ENCODE measurements at regions not wholly inside any gene's neighbourhood (a gene's known extent, or its start where the extent isn't known, plus 50 kb on each side); places are given as distances from the start of the nearest gene placed in this dataset.
"Not testable (repeated sequence)": the region's sequence is repeated elsewhere in the genome, so short reads cannot be mapped to it uniquely, and the experiment has no call there.

DNA sequence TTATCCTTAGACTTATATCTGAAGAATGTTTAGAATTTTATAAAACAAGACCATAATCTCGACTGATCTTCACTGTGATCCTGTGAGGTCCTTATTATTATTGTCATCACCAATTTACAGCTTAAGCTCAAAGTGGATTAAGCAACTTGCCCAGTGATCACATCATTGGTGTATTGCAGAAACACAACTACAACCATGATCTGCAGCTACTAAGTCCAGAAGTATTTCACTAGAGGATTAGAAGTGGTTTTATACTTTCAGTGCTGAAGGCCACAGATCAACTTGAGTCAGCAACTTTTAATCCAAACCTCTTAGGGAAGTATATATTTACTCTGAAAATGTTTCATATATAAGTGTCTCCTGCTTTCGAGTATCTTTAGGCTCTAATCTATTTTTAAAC is 624.3 kb upstream of the SOX9 start:
- DNase-seq: no peak
- WGBS: 78% methylated on average over 2 of the region's 2 CpGs
- Histone ChIP-seq H3K4me1 (ENCODE audit: control insufficient read depth, insufficient read depth, low read length) (no peaks in the 10 kb centered on the region), H3K27me3 (ENCODE audit: control insufficient read depth, insufficient read depth) (no peaks in the 10 kb centered on the region), H3K9me3 (ENCODE audit: control insufficient read depth, low read length) (no peaks in the 10 kb centered on the region), H3K27ac (ENCODE audit: low read length) (no peak overlapping the region), H3K4me3 (ENCODE audit: low read length) (no peak overlapping the region)
- ATAC-seq: no peak
- intact Hi-C loops (cut with DNase I): no loop called here

DNA sequence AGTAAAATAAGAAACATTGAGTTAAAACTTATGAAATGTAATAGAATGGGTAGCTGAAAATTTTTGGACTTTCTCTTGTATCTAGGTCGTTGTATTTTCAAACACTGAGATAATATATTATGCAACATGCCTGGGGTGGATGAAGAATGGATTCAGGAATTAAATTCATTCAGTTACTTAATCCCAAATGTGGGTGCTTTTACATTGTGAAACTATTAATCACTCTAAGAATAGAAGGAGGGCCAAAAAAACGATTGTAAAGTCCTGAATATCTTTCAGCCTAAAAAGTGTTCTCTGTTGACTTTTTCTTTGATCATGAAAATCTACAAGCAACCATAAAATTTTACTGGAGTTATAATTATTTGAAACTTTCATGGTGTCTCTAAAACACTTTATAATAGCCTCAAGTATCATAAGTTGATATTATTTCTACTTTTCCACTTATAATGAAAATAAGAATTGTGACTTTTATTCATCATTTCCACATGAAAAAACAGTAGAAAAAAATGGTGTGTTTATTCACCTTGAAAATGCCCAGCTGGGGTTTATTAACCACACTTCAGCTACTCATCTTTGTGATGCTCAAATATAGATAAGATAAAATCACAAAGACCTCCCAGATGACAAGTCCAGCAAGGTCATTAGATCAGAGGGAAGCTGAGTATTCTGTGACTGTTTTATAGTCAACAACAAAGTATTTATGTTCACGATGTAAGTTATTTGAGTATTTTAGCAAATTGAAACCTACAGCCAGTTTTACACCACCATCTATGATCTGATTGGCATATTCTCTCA is 619.9 kb upstream of the SOX9 start:
- H3K27ac ChIP-seq (ENCODE audit: low read length): no peak overlapping the region
- no peaks in the 10 kb centered on the region for H3K9me3 ChIP-seq (ENCODE audit: control insufficient read depth, low read length)
- intact Hi-C loops (cut with DNase I): no loop called here
- ATAC-seq (no peak), DNase-seq (no peak)
- no peaks in the 10 kb centered on the region for H3K27me3 ChIP-seq (ENCODE audit: control insufficient read depth, insufficient read depth)
- H3K4me3 ChIP-seq (ENCODE audit: low read length): no peak overlapping the region
- 43% methylated on average over 3 of the region's 3 CpGs for WGBS
- H3K4me1 ChIP-seq (ENCODE audit: control insufficient read depth, insufficient read depth, low read length): no peaks in the 10 kb centered on the region

DNA sequence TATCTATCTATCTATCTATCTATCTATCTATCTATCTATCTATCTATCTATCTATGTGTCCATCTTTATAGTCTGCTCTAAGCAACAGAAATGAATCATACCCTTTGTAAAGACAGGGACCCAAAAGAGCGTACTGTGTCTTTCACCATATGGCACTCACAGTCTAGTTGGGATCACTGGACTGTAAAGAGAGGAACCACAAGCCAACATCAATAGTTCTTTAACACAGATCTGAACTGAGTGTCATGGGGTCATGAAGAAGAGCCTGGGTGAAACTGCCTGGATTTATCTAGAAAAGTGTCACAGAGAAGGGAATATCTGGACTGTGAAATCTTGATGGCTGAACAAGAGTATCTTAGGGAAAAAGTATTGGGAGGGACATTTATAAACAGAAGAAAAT is 619.1 kb upstream of the SOX9 start:
- Histone ChIP-seq H3K27me3 (ENCODE audit: control insufficient read depth, insufficient read depth) (no peaks in the 10 kb centered on the region), H3K4me1 (ENCODE audit: control insufficient read depth, insufficient read depth, low read length) (no peaks in the 10 kb centered on the region), H3K9me3 (ENCODE audit: control insufficient read depth, low read length) (no peaks in the 10 kb centered on the region), H3K27ac (ENCODE audit: low read length) (no peak overlapping the region), H3K4me3 (ENCODE audit: low read length) (no peak overlapping the region)
- intact Hi-C loops (cut with DNase I): no loop called here
- no peak for ATAC-seq
- no peak for DNase-seq
- WGBS: 94% methylated on average over 1 of the region's 1 CpG

DNA sequence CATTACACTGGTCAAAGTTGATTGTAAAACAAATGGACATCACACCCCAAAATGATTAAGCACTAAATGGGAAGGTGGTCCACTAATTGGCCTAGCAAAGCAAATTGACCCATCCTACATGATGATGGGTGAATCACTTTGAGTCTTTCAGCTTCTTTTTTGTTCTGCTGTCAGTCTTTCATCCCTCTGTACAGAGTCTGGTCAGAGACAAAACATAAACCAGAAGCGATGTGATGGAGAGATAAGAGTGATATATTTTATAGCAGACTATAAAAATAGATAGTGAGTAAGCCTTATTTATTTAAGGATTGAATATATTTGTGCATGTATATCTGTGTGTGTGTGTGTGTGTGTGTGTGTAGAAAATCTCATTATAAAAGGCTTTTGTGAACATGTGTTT is 618.4 kb upstream of the SOX9 start:
- intact Hi-C loops (cut with DNase I): no loop called here
- 88% methylated on average over 1 of the region's 1 CpG for WGBS

DNA sequence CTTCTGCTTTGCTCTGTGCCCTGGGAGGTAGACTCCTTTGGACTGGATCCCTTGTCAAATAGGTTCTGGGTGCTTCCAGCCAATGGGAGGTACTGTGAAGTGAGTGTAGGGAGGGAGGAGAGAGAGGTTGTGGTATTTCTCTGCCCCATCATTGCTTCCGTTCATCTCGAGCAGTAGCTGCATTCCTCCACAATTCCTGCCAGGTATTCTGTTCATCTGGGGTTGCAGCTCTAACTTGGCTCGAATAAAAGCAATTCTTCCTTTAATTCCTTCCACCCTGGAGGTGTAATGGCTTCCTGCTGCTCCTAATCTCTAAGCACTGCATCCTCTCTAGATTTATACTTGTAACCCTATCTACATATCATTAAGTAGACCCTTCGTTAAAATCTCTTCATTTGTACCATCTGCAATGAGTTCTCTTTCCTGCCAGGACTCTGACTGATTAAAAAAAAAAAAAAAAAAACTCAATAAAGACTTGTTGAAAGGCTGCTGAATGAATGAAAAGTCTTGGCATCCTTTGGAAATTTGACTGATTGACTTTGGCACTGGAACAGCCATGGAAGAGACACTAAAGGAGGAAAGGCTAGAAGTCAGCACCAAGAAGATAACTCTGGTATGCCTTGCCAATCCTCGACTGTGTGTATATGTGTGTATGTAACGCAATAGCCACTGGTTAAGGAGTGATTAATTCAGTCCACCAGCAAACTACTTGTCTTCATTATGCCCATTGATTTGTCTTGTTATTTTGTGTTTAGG is 616.9 kb upstream of the SOX9 start:
- Histone ChIP-seq H3K9me3 (ENCODE audit: control insufficient read depth, low read length) (no peaks in the 10 kb centered on the region), H3K4me3 (ENCODE audit: low read length) (no peak overlapping the region), H3K27me3 (ENCODE audit: control insufficient read depth, insufficient read depth) (no peaks in the 10 kb centered on the region), H3K4me1 (ENCODE audit: control insufficient read depth, insufficient read depth, low read length) (no peaks in the 10 kb centered on the region), H3K27ac (ENCODE audit: low read length) (no peak overlapping the region)
- whole genome bisulfite sequencing: 37% methylated on average over 6 of the region's 6 CpGs
- ATAC-seq: no peak
- intact Hi-C loops (cut with DNase I): no loop called here
- DNase-seq: no peak

More for the DNA sequence above, 618.4 kb upstream of the SOX9 start:
- DNase-seq (no peak), ATAC-seq (no peak)
- H3K27ac ChIP-seq (ENCODE audit: low read length): no peak overlapping the region
- H3K4me3 ChIP-seq (ENCODE audit: low read length): no peak overlapping the region
- H3K9me3 ChIP-seq (ENCODE audit: control insufficient read depth, low read length): no peaks in the 10 kb centered on the region
- no peaks in the 10 kb centered on the region for H3K27me3 ChIP-seq (ENCODE audit: control insufficient read depth, insufficient read depth)
- H3K4me1 ChIP-seq (ENCODE audit: control insufficient read depth, insufficient read depth, low read length): no peaks in the 10 kb centered on the region

DNA sequence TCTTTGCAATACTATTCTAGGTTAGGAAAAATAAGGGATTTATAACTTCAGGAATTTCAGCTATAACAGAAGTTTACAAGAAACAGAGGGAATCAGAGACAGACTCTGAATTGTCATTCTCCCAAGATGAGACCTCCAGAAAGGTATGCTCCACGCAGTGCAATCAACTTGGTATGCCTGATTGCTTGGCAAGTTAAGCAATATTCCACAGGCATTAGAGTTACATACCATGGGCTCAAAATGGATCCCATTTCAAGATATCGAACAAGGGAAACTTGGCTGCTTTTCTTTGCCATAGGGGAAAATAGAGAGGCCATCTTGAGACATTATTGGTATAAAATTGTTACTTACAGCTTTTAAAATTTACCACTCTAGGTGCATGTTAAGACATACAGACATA is 615.6 kb upstream of the SOX9 start:
- no peaks in the 10 kb centered on the region for H3K9me3 ChIP-seq (ENCODE audit: control insufficient read depth, low read length)
- no peak overlapping the region for H3K4me3 ChIP-seq (ENCODE audit: low read length)
- DNase-seq (no peak), ATAC-seq (no peak)
- no peaks in the 10 kb centered on the region for H3K4me1 ChIP-seq (ENCODE audit: control insufficient read depth, insufficient read depth, low read length)
- intact Hi-C loops (cut with DNase I): no loop called here
- no peaks in the 10 kb centered on the region for H3K27me3 ChIP-seq (ENCODE audit: control insufficient read depth, insufficient read depth)
- WGBS: 78% methylated on average over 2 of the region's 2 CpGs
- H3K27ac ChIP-seq (ENCODE audit: low read length): no peak overlapping the region

DNA sequence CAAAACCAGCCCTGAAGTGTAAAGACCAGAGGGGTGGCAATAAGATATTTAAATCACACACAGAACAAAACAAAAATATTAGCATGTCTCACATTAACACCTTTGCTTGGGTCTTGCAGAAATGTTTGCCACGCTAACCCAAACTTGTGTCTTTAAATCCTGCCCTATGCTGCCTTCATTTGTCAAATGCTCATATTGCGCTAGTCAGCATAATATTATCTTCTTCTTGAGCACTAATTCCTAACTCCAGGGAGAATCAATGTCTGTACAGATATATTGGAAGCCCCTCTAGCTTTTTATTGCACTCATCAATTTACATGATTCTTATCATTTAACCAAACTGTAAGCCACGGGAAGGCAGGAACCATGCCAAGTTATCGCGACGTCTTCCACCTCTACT is 614.8 kb upstream of the SOX9 start:
- DNase-seq (no peak), ATAC-seq (no peak)
- Histone ChIP-seq H3K27me3 (ENCODE audit: control insufficient read depth, insufficient read depth) (no peaks in the 10 kb centered on the region), H3K27ac (ENCODE audit: low read length) (no peak overlapping the region), H3K9me3 (ENCODE audit: control insufficient read depth, low read length) (no peaks in the 10 kb centered on the region), H3K4me3 (ENCODE audit: low read length) (no peak overlapping the region), H3K4me1 (ENCODE audit: control insufficient read depth, insufficient read depth, low read length) (no peaks in the 10 kb centered on the region)
- 80% methylated on average over 6 of the region's 6 CpGs for WGBS
- intact Hi-C loops (cut with DNase I): no loop called here

DNA sequence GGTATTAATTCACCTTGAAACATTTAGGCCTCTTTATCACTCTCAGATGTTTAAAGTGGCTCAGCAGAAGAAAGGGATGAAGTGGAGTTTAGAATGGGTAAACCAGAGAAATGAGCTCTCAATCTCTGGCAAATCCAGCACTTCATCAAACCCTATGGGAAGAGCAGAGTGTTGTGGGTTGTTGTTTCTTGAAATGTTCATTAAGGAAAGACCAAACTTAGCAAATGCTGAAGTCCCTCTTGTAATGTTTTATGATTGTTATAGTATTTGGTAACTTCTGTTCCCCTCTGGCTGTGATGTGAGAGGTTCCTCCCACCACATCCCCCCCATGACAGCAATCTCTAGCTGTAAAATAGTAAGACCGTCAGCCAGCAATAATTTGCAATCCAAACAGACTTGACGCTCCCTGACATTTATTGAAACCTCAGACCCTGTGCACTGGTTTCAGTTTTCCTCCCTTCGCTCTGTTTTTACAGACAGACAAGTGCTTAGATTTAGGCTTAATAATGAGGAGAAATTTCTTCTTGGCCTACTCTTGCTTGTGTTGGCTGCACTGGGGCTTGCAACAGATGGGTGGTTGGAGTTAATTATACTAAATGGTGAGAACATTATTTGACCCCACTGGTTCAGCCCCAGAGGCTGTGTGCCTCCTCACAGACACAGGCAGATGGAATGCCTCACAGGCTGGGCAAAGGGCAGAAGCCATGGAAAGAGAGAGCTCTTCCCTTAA is 609.4 kb upstream of the SOX9 start:
- Histone ChIP-seq H3K27ac (ENCODE audit: low read length) (no peak overlapping the region), H3K4me3 (ENCODE audit: low read length) (no peak overlapping the region), H3K4me1 (ENCODE audit: control insufficient read depth, insufficient read depth, low read length) (no peaks in the 10 kb centered on the region), H3K9me3 (ENCODE audit: control insufficient read depth, low read length) (no peaks in the 10 kb centered on the region), H3K27me3 (ENCODE audit: control insufficient read depth, insufficient read depth) (no peaks in the 10 kb centered on the region)
- intact Hi-C loops (cut with DNase I): no loop called here
- ATAC-seq (no peak), DNase-seq (no peak)
- 69% methylated on average over 3 of the region's 3 CpGs for WGBS

DNA sequence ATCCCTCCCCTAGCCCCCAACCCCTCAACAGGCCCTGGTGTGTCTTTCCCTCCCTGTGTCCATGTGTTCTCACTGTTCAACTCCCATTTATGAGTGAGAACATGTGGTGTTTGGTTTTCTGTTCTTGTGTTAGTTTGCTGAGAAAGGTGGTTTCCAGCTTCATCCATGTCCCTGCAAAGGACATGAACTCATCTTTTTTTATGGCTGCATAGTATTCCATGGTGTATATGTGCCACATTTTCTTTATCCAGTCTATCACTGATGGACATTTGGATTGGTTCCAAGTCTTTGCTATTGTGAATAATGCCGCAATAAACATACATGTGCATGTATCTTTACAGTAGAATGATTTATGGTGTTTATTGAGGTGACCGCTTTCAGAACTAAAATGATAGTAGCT is 607.1 kb upstream of the SOX9 start:
- intact Hi-C loops (cut with DNase I); DNase-seq: not testable (repeated sequence)
- 91% methylated on average over 2 of the region's 2 CpGs for WGBS

DNA sequence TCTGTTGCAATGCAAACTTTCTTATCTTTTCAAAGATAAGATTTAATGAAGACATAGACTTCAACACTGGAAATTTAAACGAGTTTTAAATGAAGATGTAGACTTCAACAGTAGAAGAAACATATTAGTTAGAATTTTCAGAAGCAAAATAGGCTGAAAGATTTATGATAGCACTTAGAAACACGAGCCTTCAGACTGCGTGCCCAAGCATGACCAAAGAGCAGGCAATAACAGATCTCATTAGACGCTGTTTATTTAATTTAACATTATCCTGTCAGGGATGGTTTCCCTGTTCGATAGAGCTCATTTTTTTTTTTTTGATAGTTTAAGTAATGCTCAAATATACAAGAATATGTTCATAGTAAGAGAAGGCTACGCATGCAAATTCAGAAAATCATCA is 604.7 kb upstream of the SOX9 start:
- intact Hi-C loops (cut with DNase I): no loop called here
- Histone ChIP-seq H3K27me3 (ENCODE audit: control insufficient read depth, insufficient read depth) (no peaks in the 10 kb centered on the region), H3K27ac (ENCODE audit: low read length) (no peak overlapping the region), H3K4me3 (ENCODE audit: low read length) (no peak overlapping the region), H3K4me1 (ENCODE audit: control insufficient read depth, insufficient read depth, low read length) (no peaks in the 10 kb centered on the region), H3K9me3 (ENCODE audit: control insufficient read depth, low read length) (no peaks in the 10 kb centered on the region)
- ATAC-seq (no peak), DNase-seq (no peak)
- 54% methylated on average over 6 of the region's 6 CpGs for WGBS

More for the DNA sequence above, 607.1 kb upstream of the SOX9 start:
- ATAC-seq; H3K27me3 ChIP-seq (ENCODE audit: control insufficient read depth, insufficient read depth); H3K27ac ChIP-seq (ENCODE audit: low read length); H3K4me1 ChIP-seq (ENCODE audit: control insufficient read depth, insufficient read depth, low read length); H3K4me3 ChIP-seq (ENCODE audit: low read length); H3K9me3 ChIP-seq (ENCODE audit: control insufficient read depth, low read length): not testable (repeated sequence)

DNA sequence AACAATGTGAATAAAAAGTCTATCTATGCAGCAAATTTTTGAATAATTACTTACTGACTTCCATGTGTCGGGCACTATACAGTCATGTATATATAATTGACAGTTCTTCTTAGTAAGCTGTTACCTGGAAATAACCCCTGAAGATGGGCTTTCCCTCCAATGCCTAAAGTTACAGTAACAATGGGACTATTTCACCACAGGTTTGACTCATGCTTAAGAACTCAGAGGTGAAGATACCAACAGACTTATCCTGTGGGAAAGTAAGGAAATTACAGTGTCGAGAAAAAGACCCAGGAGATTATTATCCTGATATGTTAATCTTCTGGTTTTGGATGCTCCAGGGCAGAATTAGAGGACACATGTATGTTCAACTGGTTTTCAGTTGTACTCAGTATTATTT is 601.5 kb upstream of the SOX9 start:
- no peaks in the 10 kb centered on the region for H3K9me3 ChIP-seq (ENCODE audit: control insufficient read depth, low read length)
- H3K4me3 ChIP-seq (ENCODE audit: low read length): no peak overlapping the region
- no peak for ATAC-seq
- intact Hi-C loops (cut with DNase I): no loop called here
- no peaks in the 10 kb centered on the region for H3K27me3 ChIP-seq (ENCODE audit: control insufficient read depth, insufficient read depth)
- no peak for DNase-seq
- WGBS: 78% methylated on average over 2 of the region's 2 CpGs
- H3K27ac ChIP-seq (ENCODE audit: low read length): no peak overlapping the region
- H3K4me1 ChIP-seq (ENCODE audit: control insufficient read depth, insufficient read depth, low read length): no peaks in the 10 kb centered on the region
